ENCODE measurements at regions not wholly inside any gene's neighbourhood (a gene's known extent, or its start where the extent isn't known, plus 50 kb on each side); places are given as distances from the start of the nearest gene placed in this dataset.

- POLR2A ChIA-PET = no interaction called here
- TF ChIP-seq, protein P1, sequence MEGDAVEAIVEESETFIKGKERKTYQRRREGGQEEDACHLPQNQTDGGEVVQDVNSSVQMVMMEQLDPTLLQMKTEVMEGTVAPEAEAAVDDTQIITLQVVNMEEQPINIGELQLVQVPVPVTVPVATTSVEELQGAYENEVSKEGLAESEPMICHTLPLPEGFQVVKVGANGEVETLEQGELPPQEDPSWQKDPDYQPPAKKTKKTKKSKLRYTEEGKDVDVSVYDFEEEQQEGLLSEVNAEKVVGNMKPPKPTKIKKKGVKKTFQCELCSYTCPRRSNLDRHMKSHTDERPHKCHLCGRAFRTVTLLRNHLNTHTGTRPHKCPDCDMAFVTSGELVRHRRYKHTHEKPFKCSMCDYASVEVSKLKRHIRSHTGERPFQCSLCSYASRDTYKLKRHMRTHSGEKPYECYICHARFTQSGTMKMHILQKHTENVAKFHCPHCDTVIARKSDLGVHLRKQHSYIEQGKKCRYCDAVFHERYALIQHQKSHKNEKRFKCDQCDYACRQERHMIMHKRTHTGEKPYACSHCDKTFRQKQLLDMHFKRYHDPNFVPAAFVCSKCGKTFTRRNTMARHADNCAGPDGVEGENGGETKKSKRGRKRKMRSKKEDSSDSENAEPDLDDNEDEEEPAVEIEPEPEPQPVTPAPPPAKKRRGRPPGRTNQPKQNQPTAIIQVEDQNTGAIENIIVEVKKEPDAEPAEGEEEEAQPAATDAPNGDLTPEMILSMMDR (IDR thresholded peaks at IDR 0.05; ENCODE audit: insufficient read depth, low read depth, low read length) = no peak
- DNase-seq (ENCODE audit: low read depth) = no peak
- CTCF ChIA-PET = no interaction called here
- no peak overlapping the region for H3K4me3 ChIP-seq (ENCODE audit: low read depth, low read length)
- no peaks in the 10 kb centered on the region for H3K27me3 ChIP-seq (ENCODE audit: control insufficient read depth, insufficient read depth, low read length)
- H3K36me3 ChIP-seq (ENCODE audit: control insufficient read depth, insufficient read depth, low read length) = no peaks in the 10 kb centered on the region
Measured at GRCh38 chr6:67666177-67666964, 968.7 kb upstream of the ADGRB3 start.

- ChIA-PET POLR2A (no interaction called here), CTCF (no interaction called here)
- Histone ChIP-seq H3K27me3 (ENCODE audit: control insufficient read depth, insufficient read depth, low read length) (no peaks in the 10 kb centered on the region), H3K4me3 (ENCODE audit: low read depth, low read length) (no peak overlapping the region), H3K36me3 (ENCODE audit: control insufficient read depth, insufficient read depth, low read length) (no peaks in the 10 kb centered on the region)
- DNase-seq (ENCODE audit: low read depth) = no peak
- TF ChIP-seq, protein P1 (IDR thresholded peaks at IDR 0.05; ENCODE audit: insufficient read depth, low read depth, low read length) = no peak
Measured at GRCh38 chr6:67664942-67665341, 970.1 kb upstream of the ADGRB3 start.

- no peak overlapping the region for H3K4me3 ChIP-seq (ENCODE audit: low read depth, low read length)
- no peaks in the 10 kb centered on the region for H3K27me3 ChIP-seq (ENCODE audit: control insufficient read depth, insufficient read depth, low read length)
- H3K36me3 ChIP-seq (ENCODE audit: control insufficient read depth, insufficient read depth, low read length) = no peaks in the 10 kb centered on the region
- TF ChIP-seq, protein P1 (IDR thresholded peaks at IDR 0.05; ENCODE audit: insufficient read depth, low read depth, low read length) = no peak
- POLR2A ChIA-PET = no interaction called here
- CTCF ChIA-PET = no interaction called here
- DNase-seq (ENCODE audit: low read depth) = no peak
Measured at GRCh38 chr6:67663105-67663895, 971.8 kb upstream of the ADGRB3 start.

DNA sequence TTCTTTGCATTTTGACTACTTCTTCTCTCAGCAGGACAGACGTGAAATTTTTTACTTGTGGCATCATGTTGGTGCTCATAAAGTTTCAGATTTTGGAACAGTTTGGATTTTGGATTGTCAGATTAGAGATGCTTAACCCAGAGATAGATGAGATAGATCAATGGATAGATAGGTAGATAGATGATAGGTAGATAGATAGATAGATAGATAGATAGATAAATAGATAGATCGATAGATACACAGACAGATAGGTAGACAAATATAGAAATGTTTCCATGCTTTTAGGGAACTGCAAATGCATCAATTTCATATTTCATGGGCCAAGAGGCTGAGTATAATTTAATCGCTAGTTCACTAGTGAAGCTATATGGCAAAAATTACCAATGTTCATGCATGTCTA lies 981.5 kb upstream of the ADGRB3 start:
- POLR2A ChIA-PET = no interaction called here
- DNase-seq (ENCODE audit: low read depth) = no peak
- H3K27me3 ChIP-seq (ENCODE audit: control insufficient read depth, insufficient read depth, low read length) = no peaks in the 10 kb centered on the region
- CTCF ChIA-PET = no interaction called here
- no peaks in the 10 kb centered on the region for H3K36me3 ChIP-seq (ENCODE audit: control insufficient read depth, insufficient read depth, low read length)
- H3K4me3 ChIP-seq (ENCODE audit: low read depth, low read length) = no peak overlapping the region
- TF ChIP-seq, protein P1 (IDR thresholded peaks at IDR 0.05; ENCODE audit: insufficient read depth, low read depth, low read length) = no peak

- CTCF ChIA-PET = interaction anchor here (0.8 kb wide), 1 partner anchor 12 kb away, joined by 6 read pairs; no protein-coding TSS in a partner anchor
- H3K36me3 ChIP-seq (ENCODE audit: control insufficient read depth, insufficient read depth, low read length) = no peaks in the 10 kb centered on the region
- TF ChIP-seq, protein P1 (IDR thresholded peaks at IDR 0.05; ENCODE audit: insufficient read depth, low read depth, low read length) = no peak
- H3K4me3 ChIP-seq (ENCODE audit: low read depth, low read length) = no peak overlapping the region
- no peak for DNase-seq (ENCODE audit: low read depth)
- POLR2A ChIA-PET = no interaction called here
- no peaks in the 10 kb centered on the region for H3K27me3 ChIP-seq (ENCODE audit: control insufficient read depth, insufficient read depth, low read length)
Measured at GRCh38 chr6:67646550-67646949, 988.5 kb upstream of the ADGRB3 start.
